Loucy (cell line): ENCODE measurements at regions not wholly inside any gene's neighbourhood (a gene's known extent, or its start where the extent isn't known, plus 50 kb on each side); places are given as distances from the start of the nearest gene placed in this dataset.

Source experiments
- H2AFZ ChIP-seq: fragments of 200-600 bp; sonication (generic); 2 replicates; pipeline ENCODE4 v1.6.0; 2016; ENCODE audit warnings: antibody characterized with exemption, mild to moderate bottlenecking, low read length, moderate library complexity
- H3F3A ChIP-seq: fragments of 200-600 bp; 2 replicates; pipeline ENCODE4 v1.6.0; 2016; ENCODE audit warnings: antibody characterized with exemption, low read depth, mild to moderate bottlenecking
- H3K27me3 ChIP-seq: fragments of 200-600 bp; sonication (generic); 2 replicates; pipeline ENCODE4 v1.6.1; 2014; ENCODE audit warnings: low read length, mild to moderate bottlenecking; ENCODE audit not compliant: insufficient read depth, poor library complexity, severe bottlenecking
- H3K36me3 ChIP-seq: fragments of 200-600 bp; sonication (generic); 2 replicates; pipeline ENCODE4 v1.6.1; 2016; ENCODE audit warnings: low read length; ENCODE audit not compliant: insufficient read depth
- H3K4me1 ChIP-seq: fragments of 200-600 bp; sonication (generic); 2 replicates; pipeline ENCODE4 v1.5.1; 2014; ENCODE audit warnings: low read length, mild to moderate bottlenecking; ENCODE audit not compliant: insufficient read depth, poor library complexity, severe bottlenecking
- H3K4me2 ChIP-seq: fragments of 200-600 bp; sonication (generic); 2 replicates; pipeline ENCODE4 v1.6.0; 2014; ENCODE audit warnings: antibody characterized with exemption, low read length, low read depth, mild to moderate bottlenecking; ENCODE audit not compliant: poor library complexity, severe bottlenecking
- H3K4me3 ChIP-seq: fragments of 200-600 bp; sonication (generic); 2 replicates; pipeline ENCODE4 v1.5.1; 2014; ENCODE audit warnings: low read length, mild to moderate bottlenecking, mixed read lengths; ENCODE audit not compliant: poor library complexity, severe bottlenecking
- H3K79me2 ChIP-seq: fragments of 200-600 bp; sonication (generic); 2 replicates; pipeline ENCODE4 v1.6.1; 2014; ENCODE audit warnings: low read length; ENCODE audit not compliant: insufficient read depth
- H3K9ac ChIP-seq: fragments of 200-600 bp; sonication (generic); 2 replicates; pipeline ENCODE4 v1.6.0; 2014; ENCODE audit warnings: mild to moderate bottlenecking, low read depth, low read length, moderate library complexity; ENCODE audit not compliant: poor library complexity, severe bottlenecking
- H3K9me2 ChIP-seq: fragments of 200-600 bp; sonication (generic); replicated peaks from 2 replicates; pipeline ENCODE4 v1.6.1; 2016; ENCODE audit warnings: low read depth, low read length, mixed read lengths
- H3K9me3 ChIP-seq: fragments of 200-600 bp; sonication (generic); 2 replicates; pipeline ENCODE4 v1.6.1; 2014; ENCODE audit warnings: mild to moderate bottlenecking, antibody characterized with exemption, low read length, low read depth; ENCODE audit not compliant: insufficient read depth
- H4K20me1 ChIP-seq: fragments of 200-600 bp; sonication (generic); 2 replicates; pipeline ENCODE4 v1.6.0; 2014; ENCODE audit warnings: antibody characterized with exemption, low read length, mild to moderate bottlenecking; ENCODE audit not compliant: insufficient read depth, poor library complexity, severe bottlenecking
- CTCF ChIP-seq: fragments of 200-600 bp; sonication (generic); conservative IDR thresholded peaks from 2 replicates; pipeline ENCODE4 v1.5.1; 2014; ENCODE audit warnings: mild to moderate bottlenecking, antibody characterized with exemption, low read length
- EZH2phosphoT487 ChIP-seq: fragments of 200-600 bp; IDR thresholded peaks from 2 replicates; pipeline ENCODE4 v1.6.1; 2018; ENCODE audit warnings: antibody characterized with exemption, mild to moderate bottlenecking, moderate library complexity, borderline replicate concordance

- Histone ChIP-seq H3K4me2 (no peak overlapping the region), H4K20me1 (no peaks in the 10 kb centered on the region), H3K9me2 (no peaks in the 10 kb centered on the region), H3K79me2 (no peaks in the 10 kb centered on the region), H3K4me1 (no peaks in the 10 kb centered on the region), H3K9me3 (no peaks in the 10 kb centered on the region), H3K36me3 (no peaks in the 10 kb centered on the region), H3K9ac (no peak overlapping the region), H3F3A (no peaks in the 10 kb centered on the region), H3K27me3 (no peaks in the 10 kb centered on the region), H3K4me3 (no peak overlapping the region), H2AFZ (no peak overlapping the region)
- TF ChIP-seq CTCF: no peak
- no peak for TF ChIP-seq EZH2phosphoT487
These were observed 301.1 kb downstream of the PRR16 start for GRCh38 chr5:120765189-120765588.

GRCh38 chr5:120767178-120767820 is 303.2 kb downstream of the PRR16 start:
- no peaks in the 10 kb centered on the region for H3K27me3 ChIP-seq
- no peak overlapping the region for H3K9ac ChIP-seq
- no peak for TF ChIP-seq CTCF
- no peak for TF ChIP-seq EZH2phosphoT487
- H3F3A ChIP-seq: no peaks in the 10 kb centered on the region
- H3K9me2 ChIP-seq: no peaks in the 10 kb centered on the region
- no peak overlapping the region for H2AFZ ChIP-seq
- no peaks in the 10 kb centered on the region for H3K36me3 ChIP-seq
- no peaks in the 10 kb centered on the region for H3K4me1 ChIP-seq
- H3K79me2 ChIP-seq: no peaks in the 10 kb centered on the region
- H3K4me2 ChIP-seq: no peak overlapping the region
- no peak overlapping the region for H3K4me3 ChIP-seq
- H4K20me1 ChIP-seq: no peaks in the 10 kb centered on the region
- H3K9me3 ChIP-seq: no peaks in the 10 kb centered on the region

- H2AFZ ChIP-seq: no peak overlapping the region
- no peaks in the 10 kb centered on the region for H3K4me1 ChIP-seq
- TF ChIP-seq EZH2phosphoT487 (no peak), CTCF (no peak)
- no peaks in the 10 kb centered on the region for H3K9me3 ChIP-seq
- H3K9me2 ChIP-seq: no peaks in the 10 kb centered on the region
- H3K9ac ChIP-seq: no peak overlapping the region
- H3K79me2 ChIP-seq: no peaks in the 10 kb centered on the region
- no peaks in the 10 kb centered on the region for H3K36me3 ChIP-seq
- no peak overlapping the region for H3K4me2 ChIP-seq
- no peaks in the 10 kb centered on the region for H4K20me1 ChIP-seq
- H3K27me3 ChIP-seq: no peaks in the 10 kb centered on the region
- H3F3A ChIP-seq: no peaks in the 10 kb centered on the region
- H3K4me3 ChIP-seq: no peak overlapping the region
These were observed 305.3 kb downstream of the PRR16 start for GRCh38 chr5:120769312-120769872.
